NT2/D1 (cell line): ENCODE measurements at regions not wholly inside any gene's neighbourhood (a gene's known extent, or its start where the extent isn't known, plus 50 kb on each side); places are given as distances from the start of the nearest gene placed in this dataset.

Experiments
- SUZ12 ChIP-seq: IDR thresholded peaks from 2 replicates; pipeline ENCODE4 v1.6.1; 2011; ENCODE audit not compliant: insufficient read length, insufficient read depth; ENCODE audit errors: extremely low read depth
- YY1 ChIP-seq: IDR thresholded peaks from 2 replicates; pipeline ENCODE4 v1.6.1; 2011; ENCODE audit not compliant: insufficient read length, insufficient read depth
- ZNF274 ChIP-seq: IDR thresholded peaks from 2 replicates; pipeline ENCODE4 v1.6.1; 2011; ENCODE audit warnings: mild to moderate bottlenecking, low read depth, low read length

- TF ChIP-seq YY1 (no peak), ZNF274 (no peak), SUZ12 (no peak)
Measured at GRCh38 chr12:17079251-17079909, 473.4 kb upstream of the LMO3 start.
